HepG2 (cell line): ENCODE measurements at regions not wholly inside any gene's neighbourhood (a gene's known extent, or its start where the extent isn't known, plus 50 kb on each side); places are given as distances from the start of the nearest gene placed in this dataset.
A peak's percentile ranks its signal among the peaks of the same experiment; 100 is the strongest.

Experiments used
- FOXM1 ChIP-seq: sonication (generic); formaldehyde crosslinking; IDR thresholded peaks from 2 replicates; pipeline ENCODE4 v1.5.0; 2020; ENCODE audit warnings: missing genetic modification reagents
- GPN1 ChIP-seq: sonication (generic); formaldehyde crosslinking; IDR thresholded peaks from 2 replicates; pipeline ENCODE4 v1.5.1; 2020; ENCODE audit warnings: missing genetic modification reagents, borderline replicate concordance
- IRX3 ChIP-seq: sonication (generic); formaldehyde crosslinking; IDR thresholded peaks from 2 replicates; pipeline ENCODE4 v1.8.1; 2023; ENCODE audit warnings: mild to moderate bottlenecking, low read depth, missing genetic modification reagents, borderline replicate concordance
- MXD4 ChIP-seq: IDR thresholded peaks from 2 replicates; pipeline ENCODE4 v1.6.1; 2016; ENCODE audit warnings: mild to moderate bottlenecking, missing biosample characterization, missing genetic modification reagents
- ONECUT2 ChIP-seq: sonication (generic); formaldehyde crosslinking; IDR thresholded peaks from 2 replicates; pipeline ENCODE4 v1.4.0; 2020; ENCODE audit warnings: missing genetic modification reagents
- RCOR2 ChIP-seq: IDR thresholded peaks from 2 replicates; pipeline ENCODE4 v1.6.1; 2016; ENCODE audit warnings: missing biosample characterization, missing genetic modification reagents
- RORA ChIP-seq: sonication (generic); formaldehyde crosslinking; IDR thresholded peaks from 2 replicates; pipeline ENCODE4 v1.5.0; 2020; ENCODE audit warnings: mild to moderate bottlenecking, missing genetic modification reagents, moderate library complexity
- SNRNP70 ChIP-seq: fragments of 200-400 bp; formaldehyde crosslinking; IDR thresholded peaks from 2 replicates; pipeline ENCODE4 v1.6.1; 2017; ENCODE audit warnings: mild to moderate bottlenecking, low read depth, low read length, moderate library complexity
- SP140L ChIP-seq: sonication (generic); formaldehyde crosslinking; IDR thresholded peaks from 2 replicates; pipeline ENCODE4 v1.4.0; 2020; ENCODE audit warnings: missing genetic modification reagents, borderline replicate concordance
- SPEN ChIP-seq: sonication (generic); formaldehyde crosslinking; IDR thresholded peaks from 2 replicates; pipeline ENCODE4 v1.5.1; 2020; ENCODE audit warnings: low read depth, mild to moderate bottlenecking, missing genetic modification reagents
- SRF ChIP-seq: IDR thresholded peaks from 2 replicates; pipeline ENCODE4 v1.6.1; 2011; ENCODE audit warnings: mild to moderate bottlenecking, low read depth, low read length, moderate library complexity
- TFDP2 ChIP-seq: sonication (generic); formaldehyde crosslinking; IDR thresholded peaks from 2 replicates; pipeline ENCODE4 v1.4.0; 2020; ENCODE audit warnings: missing genetic modification reagents
- TIGD3 ChIP-seq: sonication (generic); formaldehyde crosslinking; IDR thresholded peaks from 2 replicates; pipeline ENCODE4 v1.5.1; 2020; ENCODE audit warnings: mild to moderate bottlenecking, missing genetic modification reagents, borderline replicate concordance
- TP53 ChIP-seq: sonication (generic); formaldehyde crosslinking; conservative IDR thresholded peaks from 2 replicates; pipeline ENCODE4 v1.4.0; 2020; ENCODE audit warnings: missing genetic modification reagents
- ZEB1 ChIP-seq: IDR thresholded peaks from 2 replicates; pipeline ENCODE4 v1.6.1; 2012; ENCODE audit warnings: mild to moderate bottlenecking, low read depth, inconsistent platforms; ENCODE audit not compliant: insufficient replicate concordance
- ZFYVE20 ChIP-seq: sonication (generic); formaldehyde crosslinking; IDR thresholded peaks from 2 replicates; pipeline ENCODE4 v1.8.0; 2023; ENCODE audit warnings: low read depth, mild to moderate bottlenecking, moderate library complexity, missing genetic modification reagents, borderline replicate concordance
- ZMAT3 ChIP-seq: sonication (generic); formaldehyde crosslinking; conservative IDR thresholded peaks from 2 replicates; pipeline ENCODE4 v1.7.0; 2021; ENCODE audit warnings: missing genetic modification reagents
- ZNF12 ChIP-seq: sonication (generic); formaldehyde crosslinking; IDR thresholded peaks from 2 replicates; pipeline ENCODE4 v1.5.0; 2020; ENCODE audit warnings: missing genetic modification reagents
- ZNF432 ChIP-seq: sonication (generic); formaldehyde crosslinking; IDR thresholded peaks from 2 replicates; pipeline ENCODE4 v1.5.0; 2020; ENCODE audit warnings: missing genetic modification reagents, mild to moderate bottlenecking, borderline replicate concordance
- ZNF451 ChIP-seq: sonication (generic); formaldehyde crosslinking; IDR thresholded peaks from 2 replicates; pipeline ENCODE4 v1.5.0; 2020; ENCODE audit warnings: mild to moderate bottlenecking, missing genetic modification reagents
- ZNF510 ChIP-seq: sonication (generic); formaldehyde crosslinking; IDR thresholded peaks from 2 replicates; pipeline ENCODE4 v1.4.0; 2020; ENCODE audit warnings: low read depth, mild to moderate bottlenecking, missing genetic modification reagents
- ZNF615 ChIP-seq: sonication (generic); formaldehyde crosslinking; IDR thresholded peaks from 2 replicates; pipeline ENCODE4 v1.5.0; 2020; ENCODE audit warnings: mild to moderate bottlenecking, missing genetic modification reagents, borderline replicate concordance
- ZNF737 ChIP-seq: sonication (generic); formaldehyde crosslinking; IDR thresholded peaks from 2 replicates; pipeline ENCODE4 v1.5.0; 2020; ENCODE audit warnings: missing genetic modification reagents, mild to moderate bottlenecking, borderline replicate concordance
- ZNF780A ChIP-seq: sonication (generic); formaldehyde crosslinking; IDR thresholded peaks from 2 replicates; pipeline ENCODE4 v1.8.0; 2022; ENCODE audit warnings: mild to moderate bottlenecking, missing genetic modification reagents, moderate library complexity
- TF ChIP-seq, protein P1 (sequence below): sonication (generic); formaldehyde crosslinking; IDR thresholded peaks from 2 replicates; pipeline ENCODE4 v1.8.1; 2023; ENCODE audit warnings: mild to moderate bottlenecking, missing genetic modification reagents, borderline replicate concordance
- TF ChIP-seq, protein P2 (sequence below): sonication (generic); formaldehyde crosslinking; IDR thresholded peaks from 2 replicates; pipeline ENCODE4 v1.4.0; 2020; ENCODE audit warnings: missing genetic modification reagents

- TF ChIP-seq ZNF12 (peak; percentile 73; the same call in 1 of the 2 replicates), IRX3 (CRISPR knock-in tag) (no peak), TIGD3 (no peak), SP140L (CRISPR knock-in tag) (peak; percentile 88; the same call in 1 of the 2 replicates), TP53 (no peak), SNRNP70 (no peak), ZNF451 (no peak), RCOR2 (CRISPR knock-in tag) (peak; percentile 97), RORA (CRISPR knock-in tag) (no peak), ZNF432 (no peak), ZFYVE20 (no peak), SPEN (CRISPR knock-in tag) (0 out of 2 replicates have a peak, but pooled peaks have one; percentile 32), TFDP2 (CRISPR knock-in tag) (peak; percentile 64), FOXM1 (CRISPR knock-in tag) (no peak), MXD4 (CRISPR knock-in tag) (peak; percentile 82), SRF (no peak; the same call in 1 of the 2 replicates), ZNF510 (peak; percentile 57; the same call in 1 of the 2 replicates), ZNF737 (CRISPR knock-in tag) (no peak), ONECUT2 (CRISPR knock-in tag) (0 out of 2 replicates have a peak, but pooled peaks have one; percentile 10), ZMAT3 (CRISPR knock-in tag) (no peak), ZNF615 (CRISPR knock-in tag) (no peak), GPN1 (no peak), ZEB1 (no peak), ZNF780A (peak; percentile 73; the same call in 1 of the 2 replicates)
- TF ChIP-seq, protein P1, sequence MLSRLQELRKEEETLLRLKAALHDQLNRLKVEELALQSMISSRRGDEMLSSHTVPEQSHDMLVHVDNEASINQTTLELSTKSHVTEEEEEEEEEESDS (CRISPR knock-in tag), result no peak
- TF ChIP-seq, protein P2, sequence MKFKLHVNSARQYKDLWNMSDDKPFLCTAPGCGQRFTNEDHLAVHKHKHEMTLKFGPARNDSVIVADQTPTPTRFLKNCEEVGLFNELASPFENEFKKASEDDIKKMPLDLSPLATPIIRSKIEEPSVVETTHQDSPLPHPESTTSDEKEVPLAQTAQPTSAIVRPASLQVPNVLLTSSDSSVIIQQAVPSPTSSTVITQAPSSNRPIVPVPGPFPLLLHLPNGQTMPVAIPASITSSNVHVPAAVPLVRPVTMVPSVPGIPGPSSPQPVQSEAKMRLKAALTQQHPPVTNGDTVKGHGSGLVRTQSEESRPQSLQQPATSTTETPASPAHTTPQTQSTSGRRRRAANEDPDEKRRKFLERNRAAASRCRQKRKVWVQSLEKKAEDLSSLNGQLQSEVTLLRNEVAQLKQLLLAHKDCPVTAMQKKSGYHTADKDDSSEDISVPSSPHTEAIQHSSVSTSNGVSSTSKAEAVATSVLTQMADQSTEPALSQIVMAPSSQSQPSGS, result peak; percentile 98
Measured at GRCh38 chr3:171967137-171967783, 72.1 kb upstream of the FNDC3B start (continued).
